ENCODE measurements at regions not wholly inside any gene's neighbourhood (a gene's known extent, or its start where the extent isn't known, plus 50 kb on each side); places are given as distances from the start of the nearest gene placed in this dataset.

DNA sequence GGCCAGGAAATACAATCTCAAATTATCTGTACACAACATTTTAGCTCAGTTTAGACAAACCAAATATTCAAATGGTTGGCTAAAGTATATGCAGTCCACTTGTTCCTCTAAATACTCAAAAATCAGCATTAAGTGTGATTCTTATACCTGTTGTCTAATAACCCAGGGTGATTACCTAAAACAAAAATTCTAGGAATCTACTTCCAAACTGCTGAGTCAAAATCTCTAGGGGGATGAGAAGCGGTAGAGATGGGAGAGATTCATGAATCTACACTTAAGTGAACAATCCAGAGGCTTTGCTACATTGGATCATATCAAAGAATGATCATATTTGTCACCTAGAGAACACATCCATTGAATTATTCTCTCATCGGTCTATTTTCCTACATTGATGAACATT, 420.9 kb upstream of the PKDCC start:
- no peaks in the 10 kb centered on the region for H3K36me3 ChIP-seq (ENCODE audit: control insufficient read depth in 2 of 2, insufficient read depth in 2 of 2, low read length in 1 of 2)
- ChIA-PET POLR2A (no interaction called here), CTCF (no interaction called here), RAD21 (ENCODE audit: unreplicated experiment) (no interaction called here), SMC1A (ENCODE audit: uncharacterized antibody, unreplicated experiment) (interaction anchor here (1.1 kb wide), 1 partner anchor 12 kb away, joined by 3 read pairs; no protein-coding TSS in a partner anchor)
- no peak for DNase-seq (ENCODE audit: low read depth, low spot score)
- no peak overlapping the region for H2AFZ ChIP-seq (ENCODE audit: control insufficient read depth, low read depth, low read length)
- in situ Hi-C loops (cut with MboI) (no loop called here), intact Hi-C loops (cut with micrococcal nuclease; ENCODE audit: unreplicated experiment) (no loop called here)
- H3K27me3 ChIP-seq (replicated peaks in 1 of 2; ENCODE audit: control insufficient read depth in 2 of 2, insufficient read depth in 2 of 2, low read length in 1 of 2), result no peaks in the 10 kb centered on the region; a peak in 1 of 4 replicates
- ATAC-seq, result no peak
- no peaks in the 10 kb centered on the region for H3K4me1 ChIP-seq (ENCODE audit: control insufficient read depth, insufficient read depth, low read length)
- H3K4me2 ChIP-seq (ENCODE audit: control insufficient read depth, insufficient read depth), result no peak overlapping the region
- FAIRE-seq, result no peak
- H3K9ac ChIP-seq (ENCODE audit: control insufficient read depth, insufficient read depth, low read length), result no peak overlapping the region
- no peak overlapping the region for H3K27ac ChIP-seq (ENCODE audit: control insufficient read depth, insufficient read depth)
- no peaks in the 10 kb centered on the region for H4K20me1 ChIP-seq (ENCODE audit: control insufficient read depth, insufficient read depth)
- H3K79me2 ChIP-seq (ENCODE audit: control insufficient read depth, insufficient read depth, low read length), result no peaks in the 10 kb centered on the region
- no peaks in the 10 kb centered on the region for H3K9me3 ChIP-seq (replicated peaks; ENCODE audit: control insufficient read depth, insufficient read depth, low read length)
- no TSS peak for BruUV-seq (replicated peaks)
- H3K4me3 ChIP-seq, result no peak overlapping the region
- WGBS (ENCODE audit: insufficient coverage, insufficient replicate concordance, low lambda C conversion rate, missing lambda C conversion rate), result 43% methylated on average over 2 of the region's 2 CpGs
- no peak for TF ChIP-seq ZNF274 (IDR thresholded peaks at IDR 0.05; ENCODE audit: insufficient read depth, insufficient read length)
- TF ChIP-seq, protein P1, sequence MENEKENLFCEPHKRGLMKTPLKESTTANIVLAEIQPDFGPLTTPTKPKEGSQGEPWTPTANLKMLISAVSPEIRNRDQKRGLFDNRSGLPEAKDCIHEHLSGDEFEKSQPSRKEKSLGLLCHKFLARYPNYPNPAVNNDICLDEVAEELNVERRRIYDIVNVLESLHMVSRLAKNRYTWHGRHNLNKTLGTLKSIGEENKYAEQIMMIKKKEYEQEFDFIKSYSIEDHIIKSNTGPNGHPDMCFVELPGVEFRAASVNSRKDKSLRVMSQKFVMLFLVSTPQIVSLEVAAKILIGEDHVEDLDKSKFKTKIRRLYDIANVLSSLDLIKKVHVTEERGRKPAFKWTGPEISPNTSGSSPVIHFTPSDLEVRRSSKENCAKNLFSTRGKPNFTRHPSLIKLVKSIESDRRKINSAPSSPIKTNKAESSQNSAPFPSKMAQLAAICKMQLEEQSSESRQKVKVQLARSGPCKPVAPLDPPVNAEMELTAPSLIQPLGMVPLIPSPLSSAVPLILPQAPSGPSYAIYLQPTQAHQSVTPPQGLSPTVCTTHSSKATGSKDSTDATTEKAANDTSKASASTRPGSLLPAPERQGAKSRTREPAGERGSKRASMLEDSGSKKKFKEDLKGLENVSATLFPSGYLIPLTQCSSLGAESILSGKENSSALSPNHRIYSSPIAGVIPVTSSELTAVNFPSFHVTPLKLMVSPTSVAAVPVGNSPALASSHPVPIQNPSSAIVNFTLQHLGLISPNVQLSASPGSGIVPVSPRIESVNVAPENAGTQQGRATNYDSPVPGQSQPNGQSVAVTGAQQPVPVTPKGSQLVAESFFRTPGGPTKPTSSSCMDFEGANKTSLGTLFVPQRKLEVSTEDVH (IDR thresholded peaks at IDR 0.05; ENCODE audit: low read depth, partially characterized antibody), result no peak
- TF ChIP-seq NFYA (IDR thresholded peaks at IDR 0.05; ENCODE audit: borderline replicate concordance, low read depth, low read length), result no peak
- TF ChIP-seq TCF7 (IDR thresholded peaks at IDR 0.05; ENCODE audit: borderline replicate concordance), result no peak
- TF ChIP-seq SREBF1 (IDR thresholded peaks at IDR 0.05; ENCODE audit: low read length), result no peak
- TF ChIP-seq, protein P2, sequence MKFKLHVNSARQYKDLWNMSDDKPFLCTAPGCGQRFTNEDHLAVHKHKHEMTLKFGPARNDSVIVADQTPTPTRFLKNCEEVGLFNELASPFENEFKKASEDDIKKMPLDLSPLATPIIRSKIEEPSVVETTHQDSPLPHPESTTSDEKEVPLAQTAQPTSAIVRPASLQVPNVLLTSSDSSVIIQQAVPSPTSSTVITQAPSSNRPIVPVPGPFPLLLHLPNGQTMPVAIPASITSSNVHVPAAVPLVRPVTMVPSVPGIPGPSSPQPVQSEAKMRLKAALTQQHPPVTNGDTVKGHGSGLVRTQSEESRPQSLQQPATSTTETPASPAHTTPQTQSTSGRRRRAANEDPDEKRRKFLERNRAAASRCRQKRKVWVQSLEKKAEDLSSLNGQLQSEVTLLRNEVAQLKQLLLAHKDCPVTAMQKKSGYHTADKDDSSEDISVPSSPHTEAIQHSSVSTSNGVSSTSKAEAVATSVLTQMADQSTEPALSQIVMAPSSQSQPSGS (IDR thresholded peaks at IDR 0.05; ENCODE audit: low read length), result no peak
- no peak for TF ChIP-seq RFX5 (IDR thresholded peaks at IDR 0.05; ENCODE audit: low read depth, low read length)
- TF ChIP-seq, protein P3, sequence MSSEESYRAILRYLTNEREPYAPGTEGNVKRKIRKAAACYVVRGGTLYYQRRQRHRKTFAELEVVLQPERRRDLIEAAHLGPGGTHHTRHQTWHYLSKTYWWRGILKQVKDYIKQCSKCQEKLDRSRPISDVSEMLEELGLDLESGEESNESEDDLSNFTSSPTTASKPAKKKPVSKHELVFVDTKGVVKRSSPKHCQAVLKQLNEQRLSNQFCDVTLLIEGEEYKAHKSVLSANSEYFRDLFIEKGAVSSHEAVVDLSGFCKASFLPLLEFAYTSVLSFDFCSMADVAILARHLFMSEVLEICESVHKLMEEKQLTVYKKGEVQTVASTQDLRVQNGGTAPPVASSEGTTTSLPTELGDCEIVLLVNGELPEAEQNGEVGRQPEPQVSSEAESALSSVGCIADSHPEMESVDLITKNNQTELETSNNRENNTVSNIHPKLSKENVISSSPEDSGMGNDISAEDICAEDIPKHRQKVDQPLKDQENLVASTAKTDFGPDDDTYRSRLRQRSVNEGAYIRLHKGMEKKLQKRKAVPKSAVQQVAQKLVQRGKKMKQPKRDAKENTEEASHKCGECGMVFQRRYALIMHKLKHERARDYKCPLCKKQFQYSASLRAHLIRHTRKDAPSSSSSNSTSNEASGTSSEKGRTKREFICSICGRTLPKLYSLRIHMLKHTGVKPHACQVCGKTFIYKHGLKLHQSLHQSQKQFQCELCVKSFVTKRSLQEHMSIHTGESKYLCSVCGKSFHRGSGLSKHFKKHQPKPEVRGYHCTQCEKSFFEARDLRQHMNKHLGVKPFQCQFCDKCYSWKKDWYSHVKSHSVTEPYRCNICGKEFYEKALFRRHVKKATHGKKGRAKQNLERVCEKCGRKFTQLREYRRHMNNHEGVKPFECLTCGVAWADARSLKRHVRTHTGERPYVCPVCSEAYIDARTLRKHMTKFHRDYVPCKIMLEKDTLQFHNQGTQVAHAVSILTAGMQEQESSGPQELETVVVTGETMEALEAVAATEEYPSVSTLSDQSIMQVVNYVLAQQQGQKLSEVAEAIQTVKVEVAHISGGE (CRISPR knock-in tag; IDR thresholded peaks at IDR 0.05), result no peak
- TF ChIP-seq, protein P4, sequence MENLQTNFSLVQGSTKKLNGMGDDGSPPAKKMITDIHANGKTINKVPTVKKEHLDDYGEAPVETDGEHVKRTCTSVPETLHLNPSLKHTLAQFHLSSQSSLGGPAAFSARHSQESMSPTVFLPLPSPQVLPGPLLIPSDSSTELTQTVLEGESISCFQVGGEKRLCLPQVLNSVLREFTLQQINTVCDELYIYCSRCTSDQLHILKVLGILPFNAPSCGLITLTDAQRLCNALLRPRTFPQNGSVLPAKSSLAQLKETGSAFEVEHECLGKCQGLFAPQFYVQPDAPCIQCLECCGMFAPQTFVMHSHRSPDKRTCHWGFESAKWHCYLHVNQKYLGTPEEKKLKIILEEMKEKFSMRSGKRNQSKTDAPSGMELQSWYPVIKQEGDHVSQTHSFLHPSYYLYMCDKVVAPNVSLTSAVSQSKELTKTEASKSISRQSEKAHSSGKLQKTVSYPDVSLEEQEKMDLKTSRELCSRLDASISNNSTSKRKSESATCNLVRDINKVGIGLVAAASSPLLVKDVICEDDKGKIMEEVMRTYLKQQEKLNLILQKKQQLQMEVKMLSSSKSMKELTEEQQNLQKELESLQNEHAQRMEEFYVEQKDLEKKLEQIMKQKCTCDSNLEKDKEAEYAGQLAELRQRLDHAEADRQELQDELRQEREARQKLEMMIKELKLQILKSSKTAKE (IDR thresholded peaks at IDR 0.05; ENCODE audit: low read depth, poor library complexity, severe bottlenecking), result no peak
- TF ChIP-seq, protein P5, sequence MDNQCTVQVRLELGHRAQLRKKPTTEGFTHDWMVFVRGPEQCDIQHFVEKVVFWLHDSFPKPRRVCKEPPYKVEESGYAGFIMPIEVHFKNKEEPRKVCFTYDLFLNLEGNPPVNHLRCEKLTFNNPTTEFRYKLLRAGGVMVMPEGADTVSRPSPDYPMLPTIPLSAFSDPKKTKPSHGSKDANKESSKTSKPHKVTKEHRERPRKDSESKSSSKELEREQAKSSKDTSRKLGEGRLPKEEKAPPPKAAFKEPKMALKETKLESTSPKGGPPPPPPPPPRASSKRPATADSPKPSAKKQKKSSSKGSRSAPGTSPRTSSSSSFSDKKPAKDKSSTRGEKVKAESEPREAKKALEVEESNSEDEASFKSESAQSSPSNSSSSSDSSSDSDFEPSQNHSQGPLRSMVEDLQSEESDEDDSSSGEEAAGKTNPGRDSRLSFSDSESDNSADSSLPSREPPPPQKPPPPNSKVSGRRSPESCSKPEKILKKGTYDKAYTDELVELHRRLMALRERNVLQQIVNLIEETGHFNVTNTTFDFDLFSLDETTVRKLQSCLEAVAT (IDR thresholded peaks at IDR 0.05), result no peak

Measured in GM12878 (cell line).